ENCODE measurements at regions not wholly inside any gene's neighbourhood (a gene's known extent, or its start where the extent isn't known, plus 50 kb on each side); places are given as distances from the start of the nearest gene placed in this dataset.
A peak's percentile ranks its signal among the peaks of the same experiment; 100 is the strongest.

DNA sequence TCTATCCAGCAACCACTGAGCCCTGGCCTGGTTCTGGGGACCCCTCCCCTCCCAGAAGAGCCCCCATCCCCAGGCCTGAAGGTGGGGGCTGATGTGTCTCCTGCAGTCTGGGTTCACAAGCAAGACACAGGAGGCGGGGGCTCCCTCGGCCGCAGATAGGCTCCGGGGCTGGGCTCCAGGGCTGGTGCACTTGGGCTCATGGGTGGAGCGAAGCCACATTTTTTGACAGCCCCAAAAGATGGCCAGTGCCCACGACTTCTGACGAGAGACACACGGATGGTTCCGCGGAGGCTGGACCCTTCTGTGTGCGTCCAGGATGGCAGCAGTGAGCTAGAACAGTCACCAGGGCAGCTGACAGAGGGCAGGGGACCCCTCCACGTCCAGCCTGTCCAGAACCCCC lies 57.1 kb upstream of the GATA5 start:
- TF ChIP-seq, protein P1, sequence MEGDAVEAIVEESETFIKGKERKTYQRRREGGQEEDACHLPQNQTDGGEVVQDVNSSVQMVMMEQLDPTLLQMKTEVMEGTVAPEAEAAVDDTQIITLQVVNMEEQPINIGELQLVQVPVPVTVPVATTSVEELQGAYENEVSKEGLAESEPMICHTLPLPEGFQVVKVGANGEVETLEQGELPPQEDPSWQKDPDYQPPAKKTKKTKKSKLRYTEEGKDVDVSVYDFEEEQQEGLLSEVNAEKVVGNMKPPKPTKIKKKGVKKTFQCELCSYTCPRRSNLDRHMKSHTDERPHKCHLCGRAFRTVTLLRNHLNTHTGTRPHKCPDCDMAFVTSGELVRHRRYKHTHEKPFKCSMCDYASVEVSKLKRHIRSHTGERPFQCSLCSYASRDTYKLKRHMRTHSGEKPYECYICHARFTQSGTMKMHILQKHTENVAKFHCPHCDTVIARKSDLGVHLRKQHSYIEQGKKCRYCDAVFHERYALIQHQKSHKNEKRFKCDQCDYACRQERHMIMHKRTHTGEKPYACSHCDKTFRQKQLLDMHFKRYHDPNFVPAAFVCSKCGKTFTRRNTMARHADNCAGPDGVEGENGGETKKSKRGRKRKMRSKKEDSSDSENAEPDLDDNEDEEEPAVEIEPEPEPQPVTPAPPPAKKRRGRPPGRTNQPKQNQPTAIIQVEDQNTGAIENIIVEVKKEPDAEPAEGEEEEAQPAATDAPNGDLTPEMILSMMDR (IDR thresholded peaks at IDR 0.05; ENCODE audit: borderline replicate concordance) = no peak
- intact Hi-C loops (cut with micrococcal nuclease) = no loop called here

GRCh38 chr20:62533591-62534495 lies 58.0 kb upstream of the GATA5 start:
- Histone ChIP-seq H3K9me3 (replicated peaks) (no peaks in the 10 kb centered on the region), H3K4me3 (no peak overlapping the region), H3K4me1 (peaks cover 39% of the 10 kb centered on the region), H3K27ac (replicated peaks) (no peak overlapping the region), H3K27me3 (ENCODE audit: low read depth) (peaks cover 40% of the 10 kb centered on the region), H3K36me3 (no peaks in the 10 kb centered on the region)
- DNase-seq = no peak
- TF ChIP-seq, protein P1 (IDR thresholded peaks at IDR 0.05; ENCODE audit: borderline replicate concordance) = no peak
- intact Hi-C loops (cut with micrococcal nuclease) = no loop called here

More for the DNA sequence above, 57.1 kb upstream of the GATA5 start:
- peaks cover 32% of the 10 kb centered on the region for H3K27me3 ChIP-seq (ENCODE audit: low read depth)
- peaks cover 41% of the 10 kb centered on the region for H3K4me1 ChIP-seq
- no peak overlapping the region for H3K4me3 ChIP-seq
- H3K9me3 ChIP-seq (replicated peaks) = no peaks in the 10 kb centered on the region
- no peak overlapping the region for H3K27ac ChIP-seq (replicated peaks)
- no peaks in the 10 kb centered on the region for H3K36me3 ChIP-seq
- no peak for DNase-seq

- Histone ChIP-seq H3K27ac (replicated peaks) (no peak overlapping the region), H3K27me3 (ENCODE audit: low read depth) (peaks cover 40% of the 10 kb centered on the region), H3K4me1 (peaks cover 38% of the 10 kb centered on the region), H3K9me3 (replicated peaks) (no peaks in the 10 kb centered on the region), H3K4me3 (no peak overlapping the region), H3K36me3 (no peaks in the 10 kb centered on the region)
- DNase-seq = no peak
- TF ChIP-seq, protein P1 (IDR thresholded peaks at IDR 0.05; ENCODE audit: borderline replicate concordance) = no peak
- intact Hi-C loops (cut with micrococcal nuclease) = no loop called here
These were observed 58.9 kb upstream of the GATA5 start for GRCh38 chr20:62534526-62535221.

- H3K27ac ChIP-seq (replicated peaks) = peak overlapping the region; percentile 80
- H3K9me3 ChIP-seq (replicated peaks) = no peaks in the 10 kb centered on the region
- no peak overlapping the region for H3K4me3 ChIP-seq
- H3K4me1 ChIP-seq = peaks cover 34% of the 10 kb centered on the region
- H3K36me3 ChIP-seq = no peaks in the 10 kb centered on the region
- TF ChIP-seq, protein P1 (IDR thresholded peaks at IDR 0.05; ENCODE audit: borderline replicate concordance) = no peak
- peaks cover 37% of the 10 kb centered on the region for H3K27me3 ChIP-seq (ENCODE audit: low read depth)
- intact Hi-C loops (cut with micrococcal nuclease) = no loop called here
- no peak for DNase-seq
These were observed 59.6 kb upstream of the GATA5 start for GRCh38 chr20:62535282-62535811.

GRCh38 chr20:62535964-62536363 lies 60.2 kb upstream of the GATA5 start:
- Histone ChIP-seq H3K4me3 (no peak overlapping the region), H3K27me3 (ENCODE audit: low read depth) (peaks cover 31% of the 10 kb centered on the region), H3K27ac (replicated peaks) (peak overlapping the region; percentile 80), H3K36me3 (no peaks in the 10 kb centered on the region), H3K4me1 (peaks cover 31% of the 10 kb centered on the region), H3K9me3 (replicated peaks) (no peaks in the 10 kb centered on the region)
- DNase-seq = peak; percentile 38
- intact Hi-C loops (cut with micrococcal nuclease) = no loop called here
- TF ChIP-seq, protein P1 (IDR thresholded peaks at IDR 0.05; ENCODE audit: borderline replicate concordance) = no peak
